ELF-1 (cell line): ENCODE measurements at regions not wholly inside any gene's neighbourhood (a gene's known extent, or its start where the extent isn't known, plus 50 kb on each side); places are given as distances from the start of the nearest gene placed in this dataset.
"Not testable (repeated sequence)": the region's sequence is repeated elsewhere in the genome, so short reads cannot be mapped to it uniquely, and the experiment has no call there.

Experiments
- DNase-seq: peaks from one replicate; pipeline ENCODE4 v3.0.0-alpha.2; 2016; ENCODE audit warnings: low read depth, low spot score

- no peak for DNase-seq
Measured at GRCh38 chr15:56811586-56811985, 78.3 kb upstream of the ZNF280D start.

- no peak for DNase-seq
Measured at GRCh38 chr15:56808160-56808559, 74.9 kb upstream of the ZNF280D start.

- no peak for DNase-seq
Measured at GRCh38 chr15:56806148-56806536, 72.8 kb upstream of the ZNF280D start.

GRCh38 chr15:56805466-56806147 is 72.3 kb upstream of the ZNF280D start:
- no peak for DNase-seq

- DNase-seq: no peak
Measured at GRCh38 chr15:56804938-56805337, 71.6 kb upstream of the ZNF280D start.

GRCh38 chr15:56804279-56804678 is 71.0 kb upstream of the ZNF280D start:
- no peak for DNase-seq

GRCh38 chr15:56802161-56802560 is 68.9 kb upstream of the ZNF280D start:
- no peak for DNase-seq

- DNase-seq: no peak
Measured at GRCh38 chr15:56798639-56799038, 65.3 kb upstream of the ZNF280D start.

- DNase-seq: no peak
Measured at GRCh38 chr15:56797720-56798275, 64.5 kb upstream of the ZNF280D start.

GRCh38 chr15:56795502-56795901 is 62.2 kb upstream of the ZNF280D start:
- DNase-seq: no peak

GRCh38 chr15:56794553-56795329 is 61.4 kb upstream of the ZNF280D start:
- no peak for DNase-seq

- DNase-seq: no peak
Measured at GRCh38 chr15:56794165-56794552, 60.9 kb upstream of the ZNF280D start.

- no peak for DNase-seq
Measured at GRCh38 chr15:56792211-56792610, 58.9 kb upstream of the ZNF280D start.

GRCh38 chr15:56791521-56791920 is 58.2 kb upstream of the ZNF280D start:
- DNase-seq: not testable (repeated sequence)

- no peak for DNase-seq
Measured at GRCh38 chr15:56788359-56788758, 55.0 kb upstream of the ZNF280D start.

GRCh38 chr15:56786966-56787365 is 53.7 kb upstream of the ZNF280D start:
- DNase-seq: no peak

GRCh38 chr15:56783857-56784661 is 50.8 kb upstream of the ZNF280D start:
- DNase-seq: no peak

GRCh38 chr15:56783156-56783856 is 50.0 kb upstream of the ZNF280D start:
- DNase-seq: no peak
